ENCODE measurements at regions not wholly inside any gene's neighbourhood (a gene's known extent, or its start where the extent isn't known, plus 50 kb on each side); places are given as distances from the start of the nearest gene placed in this dataset.
"Not testable (repeated sequence)": the region's sequence is repeated elsewhere in the genome, so short reads cannot be mapped to it uniquely, and the experiment has no call there.

DNA sequence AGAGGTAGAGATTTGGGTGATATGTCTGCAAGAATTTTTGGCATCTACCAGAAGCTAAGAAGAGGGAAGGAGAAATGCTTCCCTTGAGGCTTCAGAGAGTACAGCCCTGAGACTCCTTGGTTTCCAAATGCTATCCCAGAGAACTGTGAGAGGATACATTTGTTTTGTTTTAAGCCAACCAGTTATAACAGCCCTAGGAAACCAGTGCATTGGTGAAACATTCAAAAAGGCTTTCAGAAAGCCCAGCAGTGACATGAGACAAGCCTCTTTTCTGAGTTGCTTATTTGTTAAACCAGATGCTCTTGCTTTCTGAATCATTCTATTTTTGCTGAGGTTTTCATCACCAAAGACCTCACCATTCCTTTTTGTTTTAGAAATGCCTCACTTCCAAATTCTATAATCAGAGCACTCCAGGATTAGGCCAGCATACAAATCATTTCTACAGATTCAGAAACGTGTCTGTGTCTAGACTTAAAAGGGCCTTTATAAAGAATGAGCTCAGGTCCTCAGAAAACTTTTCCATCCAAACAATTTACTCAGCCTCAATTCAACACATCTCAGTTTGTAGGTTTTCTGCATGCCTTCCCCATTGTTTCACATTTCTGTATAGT is 1617.8 kb upstream of the FLRT2 start:
- H3K9me3 Mint-ChIP-seq, result peaks cover 37% of the 10 kb centered on the region
- intact Hi-C loops (cut with micrococcal nuclease), result no loop called here
- no peak overlapping the region for H3K4me3 Mint-ChIP-seq
- H3K27me3 Mint-ChIP-seq, result no peaks in the 10 kb centered on the region
- no peaks in the 10 kb centered on the region for H3K36me3 Mint-ChIP-seq (ENCODE audit: low read depth)
- no peaks in the 10 kb centered on the region for H3K4me1 Mint-ChIP-seq (ENCODE audit: low read depth)
- no peak overlapping the region for H3K27ac Mint-ChIP-seq

DNA sequence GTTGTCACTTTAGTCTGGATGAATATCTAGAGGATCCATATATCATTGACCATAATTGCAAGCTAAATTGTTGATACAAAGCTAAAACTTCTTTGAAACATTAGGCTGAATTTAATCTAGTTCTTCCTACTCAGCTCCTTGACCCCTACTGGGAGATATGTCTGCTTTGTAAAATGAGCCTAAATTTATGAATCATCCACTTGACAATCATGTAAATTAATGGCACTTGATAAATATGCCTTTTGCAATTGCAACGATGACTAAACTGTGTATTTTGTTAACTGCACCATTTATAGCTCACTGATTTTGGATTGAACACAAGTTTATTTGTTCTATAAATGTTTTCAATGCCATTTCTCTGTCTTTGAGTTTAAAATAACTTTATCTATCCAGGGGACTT is 1616.5 kb upstream of the FLRT2 start:
- no peaks in the 10 kb centered on the region for H3K27me3 Mint-ChIP-seq
- no peaks in the 10 kb centered on the region for H3K4me1 Mint-ChIP-seq (ENCODE audit: low read depth)
- H3K27ac Mint-ChIP-seq, result no peak overlapping the region
- H3K9me3 Mint-ChIP-seq, result peaks cover 45% of the 10 kb centered on the region
- no peaks in the 10 kb centered on the region for H3K36me3 Mint-ChIP-seq (ENCODE audit: low read depth)
- intact Hi-C loops (cut with micrococcal nuclease), result no loop called here
- H3K4me3 Mint-ChIP-seq, result no peak overlapping the region

DNA sequence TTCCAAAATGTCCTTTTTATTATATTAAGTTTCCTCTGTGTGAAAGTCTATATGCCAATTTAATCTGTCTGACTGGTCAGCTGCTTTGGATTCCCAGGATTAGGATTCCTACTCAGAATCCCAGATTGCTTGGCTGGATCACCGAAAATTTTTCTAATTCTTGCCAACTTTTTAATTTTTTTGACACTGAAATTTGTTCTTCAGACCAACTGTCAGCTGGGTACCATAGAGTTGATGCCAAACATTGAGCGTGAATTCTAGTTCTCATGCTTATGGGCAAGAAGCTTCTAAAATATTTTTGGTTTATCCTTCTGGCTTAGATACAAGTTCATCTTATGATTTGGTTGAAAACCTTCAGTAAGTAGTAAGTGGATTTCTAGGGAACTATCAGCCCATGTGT is 1611.4 kb upstream of the FLRT2 start:
- no peaks in the 10 kb centered on the region for H3K36me3 Mint-ChIP-seq (ENCODE audit: low read depth)
- no peak overlapping the region for H3K4me3 Mint-ChIP-seq
- H3K27me3 Mint-ChIP-seq, result no peaks in the 10 kb centered on the region
- intact Hi-C loops (cut with micrococcal nuclease), result no loop called here
- no peaks in the 10 kb centered on the region for H3K4me1 Mint-ChIP-seq (ENCODE audit: low read depth)
- peaks cover 25% of the 10 kb centered on the region for H3K9me3 Mint-ChIP-seq
- H3K27ac Mint-ChIP-seq, result no peak overlapping the region

DNA sequence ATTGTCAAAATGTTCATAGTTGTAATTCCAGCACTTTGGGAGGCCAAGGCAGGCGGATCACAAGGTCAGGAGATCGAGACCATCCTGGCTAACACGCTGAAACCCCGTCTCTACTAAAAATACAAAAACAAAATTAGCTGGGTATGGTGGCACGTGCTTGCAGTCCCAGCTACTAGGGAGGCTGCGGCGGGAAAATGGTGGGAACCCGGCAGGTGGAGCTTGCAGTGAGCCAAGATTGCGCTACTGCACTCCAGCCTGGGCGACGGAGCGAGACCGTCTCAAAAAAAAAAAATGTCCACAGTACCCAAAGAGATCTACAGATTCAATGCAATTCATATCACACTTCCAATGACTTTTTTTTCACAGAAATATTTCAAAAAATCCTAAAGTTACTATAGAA is 1610.3 kb upstream of the FLRT2 start:
- H3K9me3 Mint-ChIP-seq, result peaks cover 31% of the 10 kb centered on the region
- H3K36me3 Mint-ChIP-seq (ENCODE audit: low read depth); intact Hi-C loops (cut with micrococcal nuclease); H3K27ac Mint-ChIP-seq; H3K4me3 Mint-ChIP-seq; H3K27me3 Mint-ChIP-seq; H3K4me1 Mint-ChIP-seq (ENCODE audit: low read depth): not testable (repeated sequence)

DNA sequence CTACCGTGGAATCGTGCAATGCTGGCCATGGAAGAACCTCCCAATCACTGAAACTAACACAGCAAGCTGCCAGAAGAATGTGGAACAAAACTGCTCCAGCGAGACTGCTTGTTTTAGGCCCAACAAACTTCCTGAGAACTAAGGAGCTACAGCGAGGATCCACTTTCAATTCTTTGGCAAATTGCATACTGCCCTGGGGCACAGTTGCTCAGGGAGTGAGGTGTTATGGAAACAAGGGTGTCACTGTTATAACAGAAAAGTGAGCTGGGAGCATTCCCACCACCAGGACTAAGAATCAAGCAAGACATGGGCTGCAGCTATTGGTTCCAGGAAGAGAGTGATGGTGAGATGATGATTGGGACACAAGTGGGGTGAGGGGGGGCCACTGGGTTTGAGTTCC is 1606.1 kb upstream of the FLRT2 start:
- peaks cover 12% of the 10 kb centered on the region for H3K9me3 Mint-ChIP-seq
- no peak overlapping the region for H3K27ac Mint-ChIP-seq
- H3K36me3 Mint-ChIP-seq (ENCODE audit: low read depth), result no peaks in the 10 kb centered on the region
- H3K27me3 Mint-ChIP-seq, result no peaks in the 10 kb centered on the region
- no peak overlapping the region for H3K4me3 Mint-ChIP-seq
- no peaks in the 10 kb centered on the region for H3K4me1 Mint-ChIP-seq (ENCODE audit: low read depth)
- intact Hi-C loops (cut with micrococcal nuclease), result no loop called here

DNA sequence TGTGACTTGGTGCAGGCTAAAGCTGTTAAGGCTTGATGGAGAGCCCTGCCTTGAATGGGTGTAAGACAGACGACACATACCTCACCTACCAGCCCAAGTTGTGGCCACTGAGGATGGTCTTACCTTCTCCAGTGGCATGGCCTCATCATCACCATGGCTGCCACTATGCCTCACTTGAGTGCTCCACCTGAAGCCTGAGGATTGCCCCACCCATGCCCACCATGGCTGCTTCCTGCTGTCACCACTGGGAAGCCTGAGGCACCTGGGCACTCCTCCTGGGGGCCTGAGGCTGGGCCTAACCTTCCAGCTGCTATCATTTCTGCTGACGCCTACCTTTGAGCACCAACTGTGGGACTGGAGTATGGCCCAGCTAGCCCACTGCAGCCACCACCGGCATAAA is 1605.7 kb upstream of the FLRT2 start:
- Mint-ChIP-seq H3K9me3 (peaks cover 12% of the 10 kb centered on the region), H3K36me3 (ENCODE audit: low read depth) (no peaks in the 10 kb centered on the region), H3K4me1 (ENCODE audit: low read depth) (no peaks in the 10 kb centered on the region), H3K4me3 (no peak overlapping the region), H3K27me3 (no peaks in the 10 kb centered on the region), H3K27ac (no peak overlapping the region)
- intact Hi-C loops (cut with micrococcal nuclease), result no loop called here

DNA sequence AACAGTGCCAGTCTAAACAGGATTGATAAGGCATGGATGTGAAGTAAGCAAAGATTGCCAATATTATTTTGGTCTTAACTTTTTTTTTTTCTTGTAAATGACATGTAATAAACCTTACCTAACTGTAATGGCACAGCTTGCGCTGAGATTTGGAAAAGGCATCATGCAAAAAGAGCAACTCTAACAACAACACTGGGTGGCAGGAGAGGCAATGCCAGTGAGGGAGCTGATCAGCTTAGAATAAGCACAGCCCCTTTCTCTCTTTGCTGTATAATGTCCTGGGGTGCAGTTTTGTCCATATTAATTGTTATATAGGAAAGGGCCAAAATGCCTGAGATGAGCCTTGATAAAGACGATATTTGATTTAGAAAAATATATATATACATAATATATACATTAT is 1589.7 kb upstream of the FLRT2 start:
- peaks cover 34% of the 10 kb centered on the region for H3K9me3 Mint-ChIP-seq
- H3K27me3 Mint-ChIP-seq, result no peaks in the 10 kb centered on the region
- no peaks in the 10 kb centered on the region for H3K4me1 Mint-ChIP-seq (ENCODE audit: low read depth)
- no peaks in the 10 kb centered on the region for H3K36me3 Mint-ChIP-seq (ENCODE audit: low read depth)
- H3K4me3 Mint-ChIP-seq, result no peak overlapping the region
- H3K27ac Mint-ChIP-seq, result no peak overlapping the region
- intact Hi-C loops (cut with micrococcal nuclease), result no loop called here

DNA sequence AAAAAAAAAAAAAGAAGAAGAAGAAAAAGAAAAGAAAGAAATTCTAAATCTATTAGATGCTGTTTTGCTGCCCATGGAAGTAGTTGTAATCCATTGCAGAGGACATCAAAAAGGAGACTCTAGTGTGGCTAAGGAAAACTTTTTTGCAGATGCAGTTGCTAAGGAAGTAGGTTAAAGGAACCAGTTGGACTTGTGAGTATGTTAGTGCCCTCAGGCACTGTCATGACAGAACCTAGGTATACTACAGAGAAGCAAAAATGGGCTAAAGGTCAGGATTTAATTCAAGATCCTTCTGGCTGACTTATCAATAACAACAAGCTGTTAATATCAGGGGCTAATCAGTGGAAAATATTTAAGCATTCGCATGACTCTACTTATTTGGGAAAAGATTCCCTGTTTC is 1571.6 kb upstream of the FLRT2 start:
- H3K4me1 Mint-ChIP-seq (ENCODE audit: low read depth), result no peaks in the 10 kb centered on the region
- peaks cover 36% of the 10 kb centered on the region for H3K9me3 Mint-ChIP-seq
- intact Hi-C loops (cut with micrococcal nuclease), result no loop called here
- H3K36me3 Mint-ChIP-seq (ENCODE audit: low read depth), result no peaks in the 10 kb centered on the region
- H3K27ac Mint-ChIP-seq, result no peak overlapping the region
- H3K4me3 Mint-ChIP-seq, result no peak overlapping the region
- no peaks in the 10 kb centered on the region for H3K27me3 Mint-ChIP-seq

DNA sequence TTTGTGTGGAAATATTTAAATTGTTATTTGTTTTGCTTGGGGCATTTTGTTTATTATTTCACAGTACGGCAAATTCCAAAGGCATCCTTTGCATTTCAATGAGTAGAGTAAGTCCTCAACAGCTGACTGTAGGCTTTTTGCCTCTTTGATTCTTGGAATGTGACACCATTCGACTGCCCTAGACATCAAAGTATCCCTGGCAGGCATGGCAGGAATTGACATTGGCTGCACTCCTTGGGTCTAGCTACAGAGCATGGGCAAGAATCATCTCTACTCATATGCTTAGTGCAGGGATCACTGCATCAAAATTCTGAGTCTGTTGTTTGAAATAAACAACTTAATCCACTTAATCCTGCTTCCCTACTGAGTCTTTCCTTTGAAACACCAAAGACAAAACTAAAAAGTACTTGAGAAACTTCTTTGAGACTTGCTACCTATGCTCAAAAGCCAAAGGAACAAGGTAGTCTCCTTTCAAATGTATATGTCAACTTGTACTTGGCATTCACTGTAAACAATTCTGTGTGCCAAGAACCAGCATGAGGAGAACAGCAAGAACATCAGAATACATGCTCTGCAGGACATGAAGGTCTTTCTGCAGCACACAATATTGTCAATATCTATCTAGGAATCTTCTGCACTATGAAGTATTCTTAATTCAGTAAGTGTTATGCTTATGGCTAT is 1569.0 kb upstream of the FLRT2 start:
- Mint-ChIP-seq H3K27ac (no peak overlapping the region), H3K9me3 (peaks cover 23% of the 10 kb centered on the region), H3K4me3 (no peak overlapping the region), H3K27me3 (no peaks in the 10 kb centered on the region), H3K36me3 (ENCODE audit: low read depth) (no peaks in the 10 kb centered on the region), H3K4me1 (ENCODE audit: low read depth) (no peaks in the 10 kb centered on the region)
- intact Hi-C loops (cut with micrococcal nuclease), result no loop called here

DNA sequence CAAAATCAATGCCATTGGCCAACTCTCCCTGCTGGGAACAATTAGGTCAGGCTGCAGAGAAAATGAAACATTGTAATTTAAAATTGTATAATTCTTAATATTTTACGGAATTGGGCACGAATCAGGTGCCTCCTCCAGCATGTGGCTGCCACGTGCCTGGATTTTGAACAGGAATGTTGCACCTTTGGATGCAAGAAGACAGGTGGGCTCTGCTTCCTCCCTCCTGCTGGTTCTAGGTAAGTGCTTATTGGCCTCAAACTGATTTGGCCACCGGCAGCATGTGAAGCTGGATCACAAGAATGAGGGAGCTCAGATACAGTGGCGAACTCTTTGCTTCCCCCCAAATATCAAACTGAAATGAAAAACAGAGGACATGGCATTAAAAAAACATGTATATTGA is 1559.9 kb upstream of the FLRT2 start:
- Mint-ChIP-seq H3K27me3 (no peaks in the 10 kb centered on the region), H3K4me1 (ENCODE audit: low read depth) (no peaks in the 10 kb centered on the region), H3K36me3 (ENCODE audit: low read depth) (no peaks in the 10 kb centered on the region), H3K4me3 (no peak overlapping the region), H3K27ac (no peak overlapping the region), H3K9me3 (no peaks in the 10 kb centered on the region)
- intact Hi-C loops (cut with micrococcal nuclease), result no loop called here

DNA sequence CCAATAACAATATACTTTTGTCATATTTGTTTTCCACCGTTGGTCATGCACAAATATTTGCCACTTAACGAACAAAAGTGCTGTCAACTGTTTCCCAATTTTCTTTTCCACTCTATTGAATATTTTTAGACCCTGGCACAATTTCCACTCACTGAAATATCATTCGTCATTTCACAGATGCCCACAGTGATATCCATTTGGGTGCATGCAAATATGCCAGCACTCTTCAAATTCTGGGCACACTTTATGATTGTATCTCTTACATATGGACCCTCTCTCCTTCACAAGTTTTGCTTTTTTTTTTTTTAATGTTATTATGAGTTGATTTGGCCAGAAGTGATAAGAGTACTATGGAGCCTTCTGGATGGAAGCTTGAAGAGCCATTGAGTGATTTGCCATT is 1557.3 kb upstream of the FLRT2 start:
- no peaks in the 10 kb centered on the region for H3K9me3 Mint-ChIP-seq

DNA sequence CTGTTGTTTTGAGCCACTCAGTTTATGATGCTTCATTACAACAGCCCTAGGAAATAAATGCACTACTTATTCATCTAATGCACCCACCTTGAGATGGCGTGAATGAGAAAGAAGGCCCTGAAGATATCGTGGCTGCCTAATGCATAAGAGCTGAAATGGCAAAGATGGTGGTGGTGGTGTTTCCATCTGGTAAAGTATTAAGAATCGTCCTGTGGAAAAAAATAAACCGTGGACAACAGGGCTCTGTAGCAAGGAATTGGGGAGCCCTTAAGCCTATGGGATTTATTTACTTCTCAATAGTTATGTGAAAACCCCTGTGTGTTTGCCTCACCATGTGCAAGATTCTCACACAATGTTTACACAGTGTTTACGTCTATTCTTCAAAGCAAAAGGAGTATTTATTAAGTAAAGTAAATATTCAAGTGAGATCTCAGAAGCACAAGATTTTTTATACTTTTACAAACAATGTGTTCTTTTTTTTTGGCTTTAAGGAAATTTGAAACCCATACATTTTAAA is 1555.2 kb upstream of the FLRT2 start:
- H3K4me1 Mint-ChIP-seq (ENCODE audit: low read depth), result no peaks in the 10 kb centered on the region
- intact Hi-C loops (cut with micrococcal nuclease), result no loop called here
- no peak overlapping the region for H3K4me3 Mint-ChIP-seq
- H3K36me3 Mint-ChIP-seq (ENCODE audit: low read depth), result no peaks in the 10 kb centered on the region
- no peak overlapping the region for H3K27ac Mint-ChIP-seq
- no peaks in the 10 kb centered on the region for H3K27me3 Mint-ChIP-seq
- no peaks in the 10 kb centered on the region for H3K9me3 Mint-ChIP-seq

More for the DNA sequence above, 1557.3 kb upstream of the FLRT2 start:
- no peaks in the 10 kb centered on the region for H3K27me3 Mint-ChIP-seq
- H3K36me3 Mint-ChIP-seq (ENCODE audit: low read depth), result no peaks in the 10 kb centered on the region
- no peaks in the 10 kb centered on the region for H3K4me1 Mint-ChIP-seq (ENCODE audit: low read depth)
- H3K4me3 Mint-ChIP-seq, result no peak overlapping the region
- H3K27ac Mint-ChIP-seq, result no peak overlapping the region
- intact Hi-C loops (cut with micrococcal nuclease), result no loop called here

DNA sequence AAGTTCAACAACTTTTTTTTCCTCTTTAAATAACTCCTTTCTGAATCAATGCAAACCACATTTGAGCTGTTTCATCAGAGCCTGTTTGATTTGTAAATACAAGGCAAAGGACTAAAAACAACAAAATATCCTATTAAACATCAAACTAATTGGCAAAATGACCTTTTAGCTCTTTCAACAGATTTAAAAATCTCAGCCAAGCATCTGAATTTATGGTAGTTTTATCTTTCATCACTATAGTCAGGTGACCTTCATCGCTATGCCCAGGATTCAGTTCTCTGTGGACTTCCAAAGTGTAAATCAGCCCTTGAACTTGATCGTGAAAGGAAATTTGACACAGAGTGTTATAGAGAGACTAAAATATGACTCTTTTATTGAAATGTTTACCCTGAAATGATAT is 1554.5 kb upstream of the FLRT2 start:
- Mint-ChIP-seq H3K9me3 (no peaks in the 10 kb centered on the region), H3K36me3 (ENCODE audit: low read depth) (no peaks in the 10 kb centered on the region), H3K27me3 (no peaks in the 10 kb centered on the region), H3K4me3 (no peak overlapping the region), H3K4me1 (ENCODE audit: low read depth) (no peaks in the 10 kb centered on the region), H3K27ac (no peak overlapping the region)
- intact Hi-C loops (cut with micrococcal nuclease), result no loop called here

DNA sequence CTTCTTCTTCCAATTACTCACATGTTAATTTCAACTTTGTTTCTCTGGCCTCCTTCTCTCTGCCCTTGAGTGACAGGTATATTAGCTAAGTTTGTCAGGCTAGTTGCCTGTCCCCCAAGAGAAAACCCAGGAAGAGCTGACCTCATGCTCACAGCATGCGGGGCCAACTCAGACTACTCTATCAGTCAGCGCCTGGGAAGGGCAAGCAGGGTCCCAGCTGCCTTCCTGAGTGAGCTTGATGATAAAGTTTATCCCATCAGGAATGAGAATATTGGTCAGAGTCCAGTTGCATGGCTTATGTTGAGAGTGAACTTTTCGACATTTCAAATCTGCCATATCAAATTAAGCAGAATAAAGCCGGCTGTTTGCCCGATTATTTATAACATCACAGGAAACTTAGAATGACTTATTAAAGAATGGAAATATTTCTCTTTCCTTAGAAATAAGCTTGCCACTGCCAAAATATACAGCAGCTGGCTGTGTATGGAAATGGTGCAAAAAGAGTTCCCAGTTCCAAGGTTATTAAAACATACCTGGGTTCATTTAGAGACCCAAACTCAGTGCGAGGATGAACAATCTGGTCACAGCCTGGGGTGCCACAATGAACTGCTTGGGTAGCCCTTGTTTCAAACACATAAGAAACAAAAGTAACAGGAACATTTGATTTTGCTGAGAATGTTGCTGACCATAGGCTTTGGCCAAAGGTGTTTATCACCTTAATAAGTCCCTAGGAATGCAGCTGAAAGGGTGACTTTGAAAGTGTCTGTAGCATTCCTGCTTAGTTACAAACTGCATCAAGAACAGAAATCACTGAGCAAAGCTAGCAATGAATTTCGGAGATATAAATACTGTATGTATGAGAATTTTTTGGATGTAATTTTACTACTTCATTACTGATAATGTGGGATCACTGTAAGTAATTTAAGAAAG is 1553.8 kb upstream of the FLRT2 start:
- H3K4me3 Mint-ChIP-seq, result no peak overlapping the region
- no peaks in the 10 kb centered on the region for H3K27me3 Mint-ChIP-seq
- H3K36me3 Mint-ChIP-seq (ENCODE audit: low read depth), result no peaks in the 10 kb centered on the region
- no peaks in the 10 kb centered on the region for H3K4me1 Mint-ChIP-seq (ENCODE audit: low read depth)
- H3K27ac Mint-ChIP-seq, result no peak overlapping the region
- H3K9me3 Mint-ChIP-seq, result no peaks in the 10 kb centered on the region
- intact Hi-C loops (cut with micrococcal nuclease), result no loop called here
